Fibroblast of pulmonary artery (primary cell): ENCODE measurements at regions not wholly inside any gene's neighbourhood (a gene's known extent, or its start where the extent isn't known, plus 50 kb on each side); places are given as distances from the start of the nearest gene placed in this dataset.

ENCODE experiments used
- DNase-seq: peaks from one replicate; pipeline ENCODE4 v3.0.0-alpha.2; 2010; ENCODE audit warnings: low read depth
- H3K4me3 ChIP-seq: replicated peaks from 2 replicates; pipeline ENCODE4 v1.5.1; 2011; ENCODE audit warnings: low read depth, mild to moderate bottlenecking, control low read depth, low read length, moderate library complexity
- CTCF ChIP-seq: IDR thresholded peaks from 2 replicates; pipeline ENCODE4 v1.5.1; 2011; ENCODE audit warnings: mild to moderate bottlenecking, control low read depth, low read length, inconsistent platforms; ENCODE audit errors: missing control alignments

- H3K4me3 ChIP-seq, result peak overlapping the region; percentile 37
- DNase-seq, result peak; percentile 8
- no peak for TF ChIP-seq CTCF
Measured at GRCh38 chr11:123357990-123358827, 71.9 kb upstream of the GRAMD1B start.

- DNase-seq, result no peak
Measured at GRCh38 chr11:123357353-123357989, 72.6 kb upstream of the GRAMD1B start.

GRCh38 chr11:123356539-123356938, 73.5 kb upstream of the GRAMD1B start:
- no peak for TF ChIP-seq CTCF
- H3K4me3 ChIP-seq, result no peak overlapping the region
- DNase-seq, result no peak

More at GRCh38 chr11:123357353-123357989, 72.6 kb upstream of the GRAMD1B start:
- TF ChIP-seq CTCF, result no peak
- no peak overlapping the region for H3K4me3 ChIP-seq

- DNase-seq, result no peak
- no peak for TF ChIP-seq CTCF
Measured at GRCh38 chr11:123354371-123354975, 75.6 kb upstream of the GRAMD1B start.

GRCh38 chr11:123351375-123351774, 78.7 kb upstream of the GRAMD1B start:
- TF ChIP-seq CTCF, result no peak
- H3K4me3 ChIP-seq, result no peak overlapping the region
- peak; percentile 13 for DNase-seq

More at GRCh38 chr11:123354371-123354975, 75.6 kb upstream of the GRAMD1B start:
- H3K4me3 ChIP-seq, result no peak overlapping the region

- TF ChIP-seq CTCF, result no peak
- no peak overlapping the region for H3K4me3 ChIP-seq
- no peak for DNase-seq
Measured at GRCh38 chr11:123349382-123349781, 80.7 kb upstream of the GRAMD1B start.
